GM18508 (cell line): ENCODE measurements at regions not wholly inside any gene's neighbourhood (a gene's known extent, or its start where the extent isn't known, plus 50 kb on each side); places are given as distances from the start of the nearest gene placed in this dataset.
A peak's percentile ranks its signal among the peaks of the same experiment; 100 is the strongest.
"Not testable (repeated sequence)": the region's sequence is repeated elsewhere in the genome, so short reads cannot be mapped to it uniquely, and the experiment has no call there.

Source experiments
- ATAC-seq: cut with Tn5 transposase; IDR thresholded peaks from one replicate; pipeline ENCODE4 v1.9.1; 2021; ENCODE audit warnings: moderate number of reproducible peaks; ENCODE audit not compliant: insufficient read depth, unreplicated experiment

GRCh38 chr12:94863321-94864035 lies 140.0 kb downstream of the NDUFA12 start:
- no peak for ATAC-seq

- ATAC-seq = no peak
These were observed 141.1 kb downstream of the NDUFA12 start for GRCh38 chr12:94862421-94862820.

GRCh38 chr12:94856324-94856723 lies 147.2 kb downstream of the NDUFA12 start:
- ATAC-seq = no peak

- no peak for ATAC-seq
These were observed 147.6 kb downstream of the NDUFA12 start for GRCh38 chr12:94855853-94856252.

GRCh38 chr12:94851396-94852028 lies 152.0 kb downstream of the NDUFA12 start:
- ATAC-seq = no peak

- no peak for ATAC-seq
These were observed 154.0 kb downstream of the NDUFA12 start for GRCh38 chr12:94849411-94849976.

GRCh38 chr12:94848966-94849365 lies 154.5 kb downstream of the NDUFA12 start:
- no peak for ATAC-seq

GRCh38 chr12:94845110-94845509 lies 158.4 kb downstream of the NDUFA12 start:
- no peak for ATAC-seq

GRCh38 chr12:94844452-94844851 lies 159.0 kb downstream of the NDUFA12 start:
- ATAC-seq = no peak

- ATAC-seq = no peak
These were observed 161.4 kb downstream of the NDUFA12 start for GRCh38 chr12:94841904-94842610.

- no peak for ATAC-seq
These were observed 162.3 kb downstream of the NDUFA12 start for GRCh38 chr12:94841177-94841576.

- ATAC-seq = peak; percentile 45
These were observed 164.2 kb downstream of the NDUFA12 start for GRCh38 chr12:94839347-94839746.

- ATAC-seq = not testable (repeated sequence)
These were observed 166.4 kb downstream of the NDUFA12 start for GRCh38 chr12:94836952-94837670.

- ATAC-seq = no peak
These were observed 169.4 kb downstream of the NDUFA12 start for GRCh38 chr12:94834036-94834625.

- no peak for ATAC-seq
These were observed 170.5 kb downstream of the NDUFA12 start for GRCh38 chr12:94832780-94833681.

- ATAC-seq = no peak
These were observed 171.4 kb downstream of the NDUFA12 start for GRCh38 chr12:94832105-94832504.

GRCh38 chr12:94831081-94831751 lies 172.3 kb downstream of the NDUFA12 start:
- peak; percentile 86 for ATAC-seq

GRCh38 chr12:94829552-94829951 lies 173.9 kb downstream of the NDUFA12 start:
- no peak for ATAC-seq
